DMS153 (cell line): ENCODE measurements at regions not wholly inside any gene's neighbourhood (a gene's known extent, or its start where the extent isn't known, plus 50 kb on each side); places are given as distances from the start of the nearest gene placed in this dataset.

Experiments used
- DNase-seq: peaks from one replicate; lab custom pipeline; 2025; lab: John Stamatoyannopoulos, UW

GRCh38 chr4:100722133-100722532 lies 204.3 kb upstream of the EMCN start:
- no peak for DNase-seq

- no peak for DNase-seq
These were observed 203.7 kb upstream of the EMCN start for GRCh38 chr4:100721490-100721889.

- DNase-seq: no peak
These were observed 203.3 kb upstream of the EMCN start for GRCh38 chr4:100721077-100721476.

GRCh38 chr4:100716416-100716815 lies 198.6 kb upstream of the EMCN start:
- no peak for DNase-seq

- DNase-seq: no peak
These were observed 191.0 kb upstream of the EMCN start for GRCh38 chr4:100708776-100709175.

- no peak for DNase-seq
These were observed 190.0 kb upstream of the EMCN start for GRCh38 chr4:100707786-100708185.

GRCh38 chr4:100696531-100696930 lies 178.7 kb upstream of the EMCN start:
- DNase-seq: no peak

GRCh38 chr4:100695871-100696270 lies 178.0 kb upstream of the EMCN start:
- DNase-seq: no peak

- DNase-seq: no peak
These were observed 177.3 kb upstream of the EMCN start for GRCh38 chr4:100695039-100695654.

- no peak for DNase-seq
These were observed 176.6 kb upstream of the EMCN start for GRCh38 chr4:100694467-100694866.

- no peak for DNase-seq
These were observed 173.0 kb upstream of the EMCN start for GRCh38 chr4:100690812-100691211.

GRCh38 chr4:100688368-100688767 lies 170.5 kb upstream of the EMCN start:
- no peak for DNase-seq

- DNase-seq: no peak
These were observed 164.8 kb upstream of the EMCN start for GRCh38 chr4:100682477-100683218.

- DNase-seq: no peak
These were observed 163.5 kb upstream of the EMCN start for GRCh38 chr4:100681289-100681688.

- DNase-seq: peak; percentile 61
These were observed 162.1 kb upstream of the EMCN start for GRCh38 chr4:100679926-100680325.

GRCh38 chr4:100674976-100675375 lies 157.2 kb upstream of the EMCN start:
- DNase-seq: no peak

- DNase-seq: no peak
These were observed 139.4 kb upstream of the EMCN start for GRCh38 chr4:100657187-100657586.

GRCh38 chr4:100651499-100652175 lies 133.8 kb upstream of the EMCN start:
- no peak for DNase-seq

GRCh38 chr4:100649417-100649816 lies 131.6 kb upstream of the EMCN start:
- DNase-seq: no peak

GRCh38 chr4:100644150-100644549 lies 126.3 kb upstream of the EMCN start:
- no peak for DNase-seq

GRCh38 chr4:100641336-100641735 lies 123.5 kb upstream of the EMCN start:
- no peak for DNase-seq

- no peak for DNase-seq
These were observed 118.1 kb upstream of the EMCN start for GRCh38 chr4:100635899-100636298.

GRCh38 chr4:100633269-100633668 lies 115.4 kb upstream of the EMCN start:
- no peak for DNase-seq
